HUES64 (cell line): ENCODE measurements at regions not wholly inside any gene's neighbourhood (a gene's known extent, or its start where the extent isn't known, plus 50 kb on each side); places are given as distances from the start of the nearest gene placed in this dataset.
"Not testable (repeated sequence)": the region's sequence is repeated elsewhere in the genome, so short reads cannot be mapped to it uniquely, and the experiment has no call there.

Experiments
- H3K27ac ChIP-seq: 2 replicates; pipeline ENCODE4 v1.7.0; 2013; ENCODE audit warnings: low read depth, low read length, inconsistent platforms
- H3K27me3 ChIP-seq: 2 replicates; pipeline ENCODE4 v1.6.1; 2013; ENCODE audit warnings: mild to moderate bottlenecking, low read length; ENCODE audit not compliant: insufficient read depth
- H3K36me3 ChIP-seq: 2 replicates; pipeline ENCODE4 v1.6.1; 2013; ENCODE audit warnings: mild to moderate bottlenecking, low read length; ENCODE audit not compliant: insufficient read depth
- H3K4me1 ChIP-seq: 2 replicates; pipeline ENCODE4 v1.6.1; 2013; ENCODE audit warnings: mild to moderate bottlenecking, low read length, moderate library complexity; ENCODE audit not compliant: insufficient read depth
- H3K4me3 ChIP-seq: 2 replicates; pipeline ENCODE4 v1.5.1; 2013; ENCODE audit warnings: mild to moderate bottlenecking, low read length, moderate library complexity
- H3K9ac ChIP-seq: 2 replicates; pipeline ENCODE4 v1.6.1; 2013; ENCODE audit warnings: mild to moderate bottlenecking, low read depth, low read length
- H3K9me3 ChIP-seq: 2 replicates; pipeline ENCODE4 v1.6.1; 2013; ENCODE audit warnings: low read depth, low read length; ENCODE audit not compliant: insufficient read depth
- WGBS: fragments of 150-250, 120-280 bp; methylation state at CpG from one replicate; pipeline ENCODE4 v1.1.7; 2013; ENCODE audit warnings: missing lambda C conversion rate; 5-methylcytosine and 5-hydroxymethylcytosine counted together

- Histone ChIP-seq H3K27ac (no peak overlapping the region), H3K4me1 (peaks cover 11% of the 10 kb centered on the region), H3K36me3 (no peaks in the 10 kb centered on the region), H3K4me3 (no peak overlapping the region), H3K27me3 (no peaks in the 10 kb centered on the region), H3K9me3 (no peaks in the 10 kb centered on the region), H3K9ac (no peak overlapping the region)
- 87% methylated on average over 4 of the region's 5 CpGs for whole genome bisulfite sequencing
Observed at GRCh38 chr1:5728663-5729355, 263.4 kb downstream of the NPHP4 start.

DNA sequence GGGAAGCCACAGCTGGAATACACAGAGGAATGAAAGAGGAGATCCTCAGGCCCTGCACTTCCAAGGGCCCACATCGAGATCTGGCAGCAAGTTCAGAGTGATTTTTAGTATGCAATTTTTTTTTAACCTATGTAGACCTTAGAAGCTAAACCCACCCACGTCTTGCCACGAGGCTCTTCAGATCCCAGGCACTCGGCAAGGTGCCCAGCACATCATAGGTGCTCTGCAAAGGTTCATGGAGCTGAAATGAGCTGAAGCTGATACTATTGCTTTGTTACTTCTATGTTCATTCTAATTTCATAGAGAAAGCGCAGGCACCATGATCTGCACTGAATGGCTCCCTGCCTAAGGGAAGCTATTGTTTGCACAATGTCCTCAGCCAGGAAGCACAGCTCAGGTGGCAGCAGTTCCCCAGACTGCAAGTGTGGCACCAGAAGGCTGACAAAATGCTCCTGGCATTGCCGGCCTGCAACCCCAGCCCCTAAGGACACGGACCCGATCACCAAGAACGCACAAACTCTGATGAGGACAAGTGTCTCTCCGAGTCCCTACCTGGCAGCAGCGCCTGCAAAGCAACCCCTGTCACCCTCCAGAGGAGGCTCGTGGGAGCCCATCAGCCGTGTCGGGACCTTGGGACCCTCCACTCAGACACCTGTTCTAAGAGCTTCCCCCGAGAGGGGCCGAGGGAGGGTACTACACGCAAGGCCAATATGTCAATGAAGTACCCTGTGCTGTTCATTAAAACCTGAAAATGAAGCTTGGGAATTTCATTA, 264.2 kb downstream of the NPHP4 start:
- Histone ChIP-seq H3K4me3 (no peak overlapping the region), H3K4me1 (peaks cover 11% of the 10 kb centered on the region), H3K27me3 (no peaks in the 10 kb centered on the region), H3K9ac (no peak overlapping the region), H3K9me3 (no peaks in the 10 kb centered on the region), H3K36me3 (no peaks in the 10 kb centered on the region), H3K27ac (no peak overlapping the region)
- WGBS, result 84% methylated on average over 17 of the region's 17 CpGs

GRCh38 chr1:5727191-5727590, 265.0 kb downstream of the NPHP4 start:
- no peak overlapping the region for H3K9ac ChIP-seq
- no peaks in the 10 kb centered on the region for H3K9me3 ChIP-seq
- H3K36me3 ChIP-seq, result no peaks in the 10 kb centered on the region
- no peaks in the 10 kb centered on the region for H3K27me3 ChIP-seq
- no peak overlapping the region for H3K4me3 ChIP-seq
- H3K4me1 ChIP-seq, result peaks cover 11% of the 10 kb centered on the region
- H3K27ac ChIP-seq, result no peak overlapping the region

- H3K27ac ChIP-seq, H3K9me3 ChIP-seq, H3K36me3 ChIP-seq, H3K9ac ChIP-seq, H3K4me3 ChIP-seq, H3K27me3 ChIP-seq: not testable (repeated sequence)
- peaks cover 11% of the 10 kb centered on the region for H3K4me1 ChIP-seq
- WGBS, result 81% methylated on average over 12 of the region's 13 CpGs
Observed at GRCh38 chr1:5726586-5727184, 265.5 kb downstream of the NPHP4 start.

DNA sequence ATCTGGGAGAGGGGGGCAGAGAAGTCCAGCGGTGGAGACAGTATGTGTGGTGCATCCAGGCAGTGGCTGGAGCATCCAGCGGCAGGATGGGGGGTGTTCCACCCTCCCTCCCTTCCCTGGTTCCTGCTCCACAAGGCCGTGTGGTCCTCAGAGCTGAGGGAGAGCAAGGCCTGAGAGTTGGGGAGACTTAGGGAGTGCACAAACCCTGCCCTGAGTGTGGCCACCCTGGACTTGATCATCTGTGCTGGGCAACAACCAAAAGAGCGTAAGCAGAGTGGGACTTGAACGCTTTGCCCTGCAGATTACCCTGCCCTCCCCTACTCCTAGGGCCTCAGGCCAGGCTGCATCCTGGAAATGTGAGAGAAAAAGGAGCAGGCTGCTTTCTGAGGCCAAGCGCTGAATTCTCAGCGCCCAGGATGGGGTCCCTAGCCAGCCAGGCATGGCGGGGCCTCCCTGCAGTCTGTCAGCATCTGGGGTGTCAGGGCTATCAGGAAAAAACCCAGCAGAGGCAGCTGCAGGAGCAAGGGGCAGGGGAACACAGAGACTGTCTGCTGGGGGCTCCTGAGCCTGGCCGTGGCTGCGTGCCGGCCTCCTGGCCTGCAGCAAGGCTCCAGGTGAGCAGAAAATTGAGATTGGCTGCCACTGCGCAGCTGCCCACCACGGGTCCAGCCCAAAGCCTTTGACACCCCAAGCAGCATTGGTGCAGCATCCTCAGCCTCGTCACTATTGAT, 266.2 kb downstream of the NPHP4 start:
- H3K4me3 ChIP-seq, result no peak overlapping the region
- no peak overlapping the region for H3K9ac ChIP-seq
- H3K36me3 ChIP-seq, result no peaks in the 10 kb centered on the region
- H3K4me1 ChIP-seq, result peaks cover 11% of the 10 kb centered on the region
- no peaks in the 10 kb centered on the region for H3K27me3 ChIP-seq
- H3K9me3 ChIP-seq, result no peaks in the 10 kb centered on the region
- H3K27ac ChIP-seq, result no peak overlapping the region
- 91% methylated on average over 14 of the region's 14 CpGs for WGBS

DNA sequence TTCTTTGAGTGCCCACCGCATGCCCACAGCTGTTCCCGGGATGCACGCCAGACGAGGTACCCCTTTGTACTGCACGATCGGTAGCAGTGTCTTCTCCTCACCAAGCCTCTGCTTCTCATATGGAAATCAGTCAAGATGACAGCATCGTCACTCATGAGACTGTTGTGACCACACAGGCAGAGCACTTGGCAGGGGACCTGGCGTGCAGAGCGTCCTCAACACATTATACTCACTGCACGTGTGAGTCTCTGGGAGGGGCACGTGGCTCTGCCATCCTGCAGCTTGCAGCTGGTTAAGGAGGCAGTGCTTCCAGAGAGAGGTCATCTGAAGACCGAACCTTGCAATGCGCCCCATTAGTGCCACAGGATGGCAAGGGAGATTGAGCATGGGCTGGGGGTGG, 266.8 kb downstream of the NPHP4 start:
- Histone ChIP-seq H3K27me3 (no peaks in the 10 kb centered on the region), H3K27ac (no peak overlapping the region), H3K36me3 (no peaks in the 10 kb centered on the region), H3K9me3 (no peaks in the 10 kb centered on the region), H3K4me1 (peaks cover 11% of the 10 kb centered on the region), H3K9ac (no peak overlapping the region), H3K4me3 (no peak overlapping the region)
- 91% methylated on average over 13 of the region's 13 CpGs for WGBS

DNA sequence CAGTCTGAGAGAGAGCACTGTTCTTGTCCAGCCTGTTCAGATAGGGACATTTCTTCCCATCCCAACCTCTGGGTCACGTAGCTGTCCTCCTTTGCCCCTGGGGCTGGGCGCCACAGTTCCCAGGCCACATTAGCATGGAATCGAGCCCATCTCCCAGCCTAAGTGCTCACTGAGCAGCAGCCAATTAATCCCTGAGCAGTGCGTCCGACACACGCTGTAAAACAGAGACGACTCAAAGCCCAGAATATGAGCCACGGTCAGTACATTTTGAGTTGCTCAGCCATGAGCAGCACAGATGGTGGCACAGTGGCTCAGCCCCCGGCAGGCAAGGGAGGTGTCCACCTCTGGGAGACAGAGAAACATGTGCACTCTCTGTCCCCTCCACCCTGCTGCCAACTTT, 267.4 kb downstream of the NPHP4 start:
- 81% methylated on average over 9 of the region's 9 CpGs for WGBS
- H3K27me3 ChIP-seq, result no peaks in the 10 kb centered on the region

DNA sequence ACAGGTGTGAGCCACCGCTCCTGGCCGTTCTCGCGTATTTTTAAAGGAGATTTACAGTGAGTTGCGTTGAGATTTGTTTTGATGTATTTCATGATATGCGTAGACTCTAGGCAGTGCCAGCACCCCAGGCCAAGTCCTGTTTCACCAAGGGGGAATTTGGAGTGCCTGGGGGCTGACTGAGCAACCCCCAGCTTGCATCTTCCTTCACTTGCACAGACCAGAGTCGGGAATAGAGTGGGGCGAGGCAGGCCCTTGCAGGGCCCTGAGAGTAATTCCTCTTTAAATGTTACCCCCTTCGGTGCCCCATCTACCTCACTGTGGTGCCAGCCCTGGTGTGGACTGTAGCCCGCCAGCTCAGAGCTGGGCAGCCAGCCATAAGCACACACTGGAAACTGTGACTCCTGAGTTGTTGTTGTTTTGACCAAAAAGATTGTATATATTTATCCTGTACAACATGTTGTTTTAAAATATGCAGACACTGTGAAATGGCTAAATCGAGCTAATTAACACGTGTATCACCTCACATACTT, 269.5 kb downstream of the NPHP4 start:
- no peak overlapping the region for H3K4me3 ChIP-seq
- no peak overlapping the region for H3K9ac ChIP-seq
- no peaks in the 10 kb centered on the region for H3K27me3 ChIP-seq
- 91% methylated on average over 12 of the region's 12 CpGs for WGBS
- H3K4me1 ChIP-seq, result peaks cover 11% of the 10 kb centered on the region
- no peak overlapping the region for H3K27ac ChIP-seq
- no peaks in the 10 kb centered on the region for H3K9me3 ChIP-seq
- H3K36me3 ChIP-seq, result no peaks in the 10 kb centered on the region

More for the DNA sequence above, 267.4 kb downstream of the NPHP4 start:
- Histone ChIP-seq H3K4me1 (peaks cover 11% of the 10 kb centered on the region), H3K4me3 (no peak overlapping the region), H3K27ac (no peak overlapping the region), H3K9ac (no peak overlapping the region), H3K9me3 (no peaks in the 10 kb centered on the region), H3K36me3 (no peaks in the 10 kb centered on the region)

- peaks cover 14% of the 10 kb centered on the region for H3K4me1 ChIP-seq
- H3K27me3 ChIP-seq, result no peaks in the 10 kb centered on the region
- no peak overlapping the region for H3K27ac ChIP-seq
- no peaks in the 10 kb centered on the region for H3K9me3 ChIP-seq
- WGBS, result 80% methylated on average over 3 of the region's 3 CpGs
- no peaks in the 10 kb centered on the region for H3K36me3 ChIP-seq
- H3K4me3 ChIP-seq, result no peak overlapping the region
- no peak overlapping the region for H3K9ac ChIP-seq
Observed at GRCh38 chr1:5721634-5722215, 270.5 kb downstream of the NPHP4 start.

DNA sequence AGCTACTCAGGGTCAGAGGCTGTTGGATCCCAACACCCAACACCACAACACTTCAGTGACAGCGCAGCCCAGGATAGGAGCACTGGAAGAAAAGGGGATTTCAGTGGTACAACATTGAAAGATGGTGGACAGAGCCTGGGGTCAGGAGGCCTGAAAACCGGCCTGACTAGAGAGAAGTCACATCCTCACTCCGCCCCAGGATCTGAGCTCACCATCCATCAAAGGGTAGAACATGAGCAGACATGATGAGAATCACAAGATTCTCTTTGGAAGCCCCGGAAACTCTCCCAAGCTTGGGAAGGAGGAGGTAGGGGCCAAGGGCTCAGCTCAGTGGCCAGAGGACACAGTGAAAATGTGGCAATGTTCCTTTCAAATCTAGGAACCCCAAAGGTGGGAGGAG, 271.3 kb downstream of the NPHP4 start:
- H3K36me3 ChIP-seq, result no peaks in the 10 kb centered on the region
- H3K27me3 ChIP-seq, result no peaks in the 10 kb centered on the region

More for the DNA sequence above, 271.3 kb downstream of the NPHP4 start:
- no peaks in the 10 kb centered on the region for H3K9me3 ChIP-seq
- 88% methylated on average over 4 of the region's 4 CpGs for WGBS
- H3K4me1 ChIP-seq, result peaks cover 17% of the 10 kb centered on the region
- no peak overlapping the region for H3K27ac ChIP-seq
- no peak overlapping the region for H3K9ac ChIP-seq
- no peak overlapping the region for H3K4me3 ChIP-seq
